Osteoblast (primary cell): ENCODE measurements at regions not wholly inside any gene's neighbourhood (a gene's known extent, or its start where the extent isn't known, plus 50 kb on each side); places are given as distances from the start of the nearest gene placed in this dataset.

Experiments
- DNase-seq: peaks from one replicate; pipeline ENCODE4 v3.0.0; 2011; ENCODE audit warnings: low spot score, mixed read lengths; ENCODE audit not compliant: insufficient read length; ENCODE audit errors: missing footprints
- H2AFZ ChIP-seq: 2 replicates; pipeline ENCODE4 v1.6.0; 2011; ENCODE audit warnings: mild to moderate bottlenecking, low read length
- H3K27ac ChIP-seq: 2 replicates; pipeline ENCODE4 v1.5.1; 2011; ENCODE audit warnings: mild to moderate bottlenecking, low read depth, low read length, moderate library complexity
- H3K27me3 ChIP-seq: 2 replicates; pipeline ENCODE4 v1.6.0; 2012; ENCODE audit warnings: mild to moderate bottlenecking, control low read depth, inconsistent platforms, low read length, moderate library complexity; ENCODE audit not compliant: insufficient read depth
- H3K36me3 ChIP-seq: 2 replicates; pipeline ENCODE4 v1.5.1; 2011; ENCODE audit warnings: mild to moderate bottlenecking, low read length, control low read depth, moderate library complexity; ENCODE audit not compliant: insufficient read depth
- H3K4me1 ChIP-seq: 2 replicates; pipeline ENCODE4 v1.5.1; 2011; ENCODE audit warnings: mild to moderate bottlenecking, low read length, control low read depth, moderate library complexity; ENCODE audit not compliant: insufficient read depth
- H3K4me2 ChIP-seq: 2 replicates; pipeline ENCODE4 v1.6.0; 2011; ENCODE audit warnings: mild to moderate bottlenecking, low read length; ENCODE audit not compliant: insufficient read depth
- H3K4me3 ChIP-seq: fragments of 200-600 bp; sonication (generic); 3 replicates; pipeline ENCODE4 v1.5.1; 2012; ENCODE audit warnings: mild to moderate bottlenecking, low read length, inconsistent platforms; ENCODE audit not compliant: insufficient read depth
- H3K79me2 ChIP-seq: 2 replicates; pipeline ENCODE4 v1.6.0; 2012; ENCODE audit warnings: mild to moderate bottlenecking, low read length, control low read depth, inconsistent platforms; ENCODE audit not compliant: insufficient read depth
- H3K9me3 ChIP-seq: 2 replicates; pipeline ENCODE4 v1.5.1; 2011; ENCODE audit warnings: low read depth, low read length, control low read depth
- H4K20me1 ChIP-seq: 2 replicates; pipeline ENCODE4 v1.6.0; 2012; ENCODE audit warnings: mild to moderate bottlenecking, low read length, control low read depth; ENCODE audit not compliant: insufficient read depth
- CTCF ChIP-seq: IDR thresholded peaks from 2 replicates; pipeline ENCODE4 v1.5.1; 2011; ENCODE audit warnings: mild to moderate bottlenecking, low read depth, low read length, moderate library complexity; ENCODE audit errors: extremely low read depth

GRCh38 chr2:16148632-16149348 is 208.4 kb downstream of the MYCN start:
- H3K9me3 ChIP-seq: no peaks in the 10 kb centered on the region
- no peak overlapping the region for H3K4me3 ChIP-seq
- H3K79me2 ChIP-seq: no peaks in the 10 kb centered on the region
- no peak for TF ChIP-seq CTCF
- no peaks in the 10 kb centered on the region for H4K20me1 ChIP-seq
- no peak overlapping the region for H3K27ac ChIP-seq
- no peaks in the 10 kb centered on the region for H3K27me3 ChIP-seq
- H3K36me3 ChIP-seq: no peaks in the 10 kb centered on the region
- no peak overlapping the region for H3K4me2 ChIP-seq
- no peaks in the 10 kb centered on the region for H3K4me1 ChIP-seq
- H2AFZ ChIP-seq: no peak overlapping the region
- DNase-seq: no peak

- no peaks in the 10 kb centered on the region for H3K79me2 ChIP-seq
- H3K4me2 ChIP-seq: no peak overlapping the region
- H3K4me1 ChIP-seq: no peaks in the 10 kb centered on the region
- H3K27me3 ChIP-seq: no peaks in the 10 kb centered on the region
- H3K36me3 ChIP-seq: no peaks in the 10 kb centered on the region
- H3K27ac ChIP-seq: no peak overlapping the region
- no peak overlapping the region for H2AFZ ChIP-seq
- H4K20me1 ChIP-seq: no peaks in the 10 kb centered on the region
- no peak for TF ChIP-seq CTCF
- no peaks in the 10 kb centered on the region for H3K9me3 ChIP-seq
- H3K4me3 ChIP-seq: no peak overlapping the region
- DNase-seq: no peak
Measured at GRCh38 chr2:16142383-16143361, 202.3 kb downstream of the MYCN start.

- no peak for TF ChIP-seq CTCF
- Histone ChIP-seq H2AFZ (no peak overlapping the region), H3K4me1 (no peaks in the 10 kb centered on the region)
Measured at GRCh38 chr2:16141641-16141921, 201.2 kb downstream of the MYCN start.

More at GRCh38 chr2:16141641-16141921, 201.2 kb downstream of the MYCN start:
- H3K79me2 ChIP-seq: no peaks in the 10 kb centered on the region
- H4K20me1 ChIP-seq: no peaks in the 10 kb centered on the region
- no peaks in the 10 kb centered on the region for H3K36me3 ChIP-seq
- no peak overlapping the region for H3K4me2 ChIP-seq
- no peak overlapping the region for H3K27ac ChIP-seq
- no peak for DNase-seq
- H3K4me3 ChIP-seq: no peak overlapping the region
- H3K27me3 ChIP-seq: no peaks in the 10 kb centered on the region
- no peaks in the 10 kb centered on the region for H3K9me3 ChIP-seq
